IPS DF 4.7 (cell line): ENCODE measurements at regions not wholly inside any gene's neighbourhood (a gene's known extent, or its start where the extent isn't known, plus 50 kb on each side); places are given as distances from the start of the nearest gene placed in this dataset.

Source experiments
- DNase-seq: peaks from one replicate; pipeline ENCODE4 v3.0.0-alpha.2; 2013; ENCODE audit warnings: low spot score; ENCODE audit errors: extremely low read depth

- no peak for DNase-seq
Observed at GRCh38 chr20:36104244-36104643, 50.3 kb upstream of the EPB41L1 start.
